ENCODE measurements at regions not wholly inside any gene's neighbourhood (a gene's known extent, or its start where the extent isn't known, plus 50 kb on each side); places are given as distances from the start of the nearest gene placed in this dataset. TPM values are rescaled to one million over a fixed set of nuclear protein-coding genes. Genes with fewer than 3 reads are reported as not detected.

- H3K9me3 ChIP-seq (replicated peaks; ENCODE audit: low read length), result no peaks in the 10 kb centered on the region
- no peak overlapping the region for H3K4me3 ChIP-seq (ENCODE audit: low read length)
- no peaks in the 10 kb centered on the region for H3K4me1 ChIP-seq (ENCODE audit: control insufficient read depth, insufficient read depth, low read length)
- H3K36me3 ChIP-seq (ENCODE audit: insufficient read depth, low read length), result no peaks in the 10 kb centered on the region
- no peak overlapping the region for H3K9ac ChIP-seq (ENCODE audit: low read depth, low read length)
- H3K27me3 ChIP-seq (ENCODE audit: control insufficient read depth, insufficient read depth, low read length), result peaks cover 7% of the 10 kb centered on the region
- no peak overlapping the region for H3K4me2 ChIP-seq (ENCODE audit: low read length)
Measured at GRCh38 chr1:91622616-91623015, 122.0 kb downstream of the CDC7 start.

- Histone ChIP-seq H3K9ac (ENCODE audit: low read depth, low read length) (no peak overlapping the region), H3K4me3 (ENCODE audit: low read length) (no peak overlapping the region), H3K36me3 (ENCODE audit: insufficient read depth, low read length) (no peaks in the 10 kb centered on the region), H3K9me3 (replicated peaks; ENCODE audit: low read length) (no peaks in the 10 kb centered on the region), H3K4me2 (ENCODE audit: low read length) (no peak overlapping the region), H3K27me3 (ENCODE audit: control insufficient read depth, insufficient read depth, low read length) (peaks cover 3% of the 10 kb centered on the region), H3K4me1 (ENCODE audit: control insufficient read depth, insufficient read depth, low read length) (no peaks in the 10 kb centered on the region)
Measured at GRCh38 chr1:91623020-91623419, 122.4 kb downstream of the CDC7 start.

- Histone ChIP-seq H3K36me3 (ENCODE audit: insufficient read depth, low read length) (no peaks in the 10 kb centered on the region), H3K4me1 (ENCODE audit: control insufficient read depth, insufficient read depth, low read length) (no peaks in the 10 kb centered on the region), H3K4me3 (ENCODE audit: low read length) (no peak overlapping the region), H3K9ac (ENCODE audit: low read depth, low read length) (no peak overlapping the region), H3K27me3 (ENCODE audit: control insufficient read depth, insufficient read depth, low read length) (no peaks in the 10 kb centered on the region), H3K4me2 (ENCODE audit: low read length) (no peak overlapping the region), H3K9me3 (replicated peaks; ENCODE audit: low read length) (no peaks in the 10 kb centered on the region)
Measured at GRCh38 chr1:91624331-91624730, 123.7 kb downstream of the CDC7 start.

Small RNA genes lying in the stretch of these regions (small RNA-seq; reads per million reads assigned to genes)
- gene AL714022.1, result not detected
